ENCODE measurements at regions not wholly inside any gene's neighbourhood (a gene's known extent, or its start where the extent isn't known, plus 50 kb on each side); places are given as distances from the start of the nearest gene placed in this dataset.

DNA sequence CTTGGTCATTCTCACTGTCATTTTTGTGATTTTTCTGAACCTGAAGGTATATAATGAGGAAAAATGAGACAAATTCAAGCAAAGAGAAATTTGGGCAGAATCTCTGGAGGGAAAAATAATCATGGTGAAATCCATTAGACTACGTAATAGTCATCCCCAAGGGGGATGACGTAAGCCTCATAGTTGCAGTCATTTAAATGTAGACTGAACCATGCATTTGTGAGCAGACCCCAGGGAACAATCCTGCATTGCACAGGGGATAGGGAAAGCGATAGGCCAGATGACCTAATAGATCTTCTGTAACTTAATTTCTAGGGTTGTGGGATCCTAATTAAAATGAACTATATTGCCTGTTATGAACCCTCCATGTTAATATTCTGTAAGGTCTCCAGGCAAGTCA lies 167.4 kb upstream of the C1orf21 start:
- no peak for DNase-seq (ENCODE audit: low read depth in 2 of 2)

DNA sequence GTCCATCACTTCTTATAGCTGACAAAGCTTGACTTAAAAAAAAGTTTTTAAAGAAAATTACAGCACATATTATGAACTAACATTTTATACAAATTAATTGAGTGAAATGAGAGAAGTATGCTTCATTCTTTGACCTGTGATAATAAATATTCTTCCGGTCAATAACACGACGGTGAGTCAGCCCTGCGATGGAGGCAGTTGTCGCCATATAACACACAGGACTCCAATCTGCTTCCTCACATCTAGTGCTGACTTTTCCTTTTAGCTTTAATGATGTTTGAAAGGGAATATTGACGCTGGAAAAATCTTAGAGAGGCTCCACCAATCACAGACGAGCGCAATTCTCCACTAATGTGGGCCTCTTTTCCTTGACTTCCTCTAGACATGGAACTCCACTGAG lies 166.9 kb upstream of the C1orf21 start:
- no peak for DNase-seq (ENCODE audit: low read depth in 2 of 2)

DNA sequence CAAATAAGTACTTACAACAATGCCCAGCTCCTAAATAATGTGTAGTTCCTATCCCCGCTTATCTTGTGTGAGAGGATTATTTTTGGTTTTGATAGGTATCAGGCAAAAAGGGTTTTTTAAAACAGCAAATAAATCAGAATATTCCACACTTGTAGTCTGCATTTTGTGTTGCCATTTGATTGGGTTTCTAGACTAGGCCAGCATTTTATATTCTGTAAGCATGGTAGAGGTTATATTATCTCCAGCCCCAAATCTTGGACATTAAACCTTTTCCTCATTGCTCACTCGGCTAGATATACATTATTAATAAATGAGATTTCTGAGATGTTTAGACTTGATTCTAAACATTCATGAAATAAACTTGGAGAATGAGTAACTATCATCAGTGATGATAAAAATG lies 165.7 kb upstream of the C1orf21 start:
- no peak for DNase-seq (ENCODE audit: low read depth in 2 of 2)

DNA sequence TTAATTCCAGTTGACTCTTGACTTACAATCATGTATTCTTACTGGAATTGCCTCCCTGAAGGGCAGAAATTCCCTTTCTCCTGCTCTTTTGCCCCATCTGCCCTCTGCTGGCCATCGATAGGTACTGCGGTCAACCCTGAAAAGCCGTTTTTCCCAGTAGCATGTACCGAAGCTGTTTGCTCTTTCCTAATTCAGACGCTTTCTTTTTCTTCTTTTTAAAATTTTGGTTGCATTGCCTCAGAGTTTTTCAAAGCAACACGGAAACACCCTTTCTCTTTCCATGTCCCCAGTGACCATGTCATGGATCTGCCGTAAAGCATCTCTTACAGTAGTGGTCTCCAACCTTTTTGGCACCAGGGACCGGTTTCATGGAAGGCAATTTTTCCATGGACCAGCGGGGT lies 164.2 kb upstream of the C1orf21 start:
- DNase-seq (ENCODE audit: low read depth in 2 of 2): peak; percentile 13 to 28

DNA sequence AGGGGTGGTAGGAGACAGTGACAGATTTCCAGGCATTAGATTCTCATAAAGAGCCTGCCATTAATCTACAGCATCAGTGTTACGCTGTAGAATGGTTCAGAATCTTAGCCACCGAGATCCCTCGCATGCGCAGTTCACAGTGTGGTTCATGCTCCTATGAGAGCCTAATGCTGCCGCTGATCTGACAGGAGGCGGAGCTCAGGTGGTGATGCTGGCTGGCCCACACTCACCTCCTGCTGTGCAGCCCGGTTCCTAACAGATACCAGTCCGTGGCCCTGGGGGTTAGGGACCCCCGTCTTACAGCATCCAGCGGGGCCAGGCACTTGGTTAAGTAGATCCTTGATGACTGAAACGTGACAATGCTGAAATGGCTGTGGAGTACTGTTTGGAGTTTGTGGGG lies 163.6 kb upstream of the C1orf21 start:
- no peak for DNase-seq (ENCODE audit: low read depth in 2 of 2)

DNA sequence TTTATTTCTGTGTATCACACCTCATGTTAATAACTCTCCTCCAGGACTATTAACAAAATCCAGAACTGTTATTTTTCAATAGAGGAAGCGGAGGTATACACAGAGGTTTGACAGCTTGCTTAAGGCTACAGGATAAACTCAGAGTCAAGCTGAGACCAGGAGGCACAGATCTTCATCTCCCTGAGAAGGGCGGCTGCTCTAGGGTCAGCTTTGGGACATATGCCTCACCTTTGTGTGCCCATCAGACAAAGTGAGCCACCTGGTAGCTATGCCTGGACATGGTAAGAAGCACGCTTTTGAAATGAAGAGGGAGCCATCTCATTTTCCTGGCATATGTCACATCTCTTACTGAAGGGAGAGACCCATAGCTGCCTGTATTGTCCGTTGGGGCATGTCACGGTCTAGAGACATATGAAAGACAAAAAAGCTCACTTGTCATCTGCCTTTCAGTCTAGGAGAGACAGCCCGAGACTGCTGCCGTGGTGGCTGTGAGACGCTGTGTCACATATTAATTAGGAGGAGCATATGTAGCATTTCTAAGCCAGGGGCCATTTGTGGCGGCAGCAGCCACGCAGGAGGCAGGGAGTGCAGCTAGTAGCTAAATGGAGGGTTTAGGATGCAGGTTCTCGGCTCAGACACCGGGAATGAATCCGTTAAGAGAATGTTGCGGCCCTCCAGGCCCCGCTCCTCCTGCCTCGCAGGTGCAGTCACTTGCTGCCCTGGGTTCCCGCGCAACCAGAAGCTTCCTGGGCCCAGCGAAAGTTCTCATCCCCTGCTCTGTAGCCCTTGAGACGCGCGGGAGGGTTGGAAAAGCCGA lies 161.3 kb upstream of the C1orf21 start:
- no peak for DNase-seq (ENCODE audit: low read depth in 2 of 2)

DNA sequence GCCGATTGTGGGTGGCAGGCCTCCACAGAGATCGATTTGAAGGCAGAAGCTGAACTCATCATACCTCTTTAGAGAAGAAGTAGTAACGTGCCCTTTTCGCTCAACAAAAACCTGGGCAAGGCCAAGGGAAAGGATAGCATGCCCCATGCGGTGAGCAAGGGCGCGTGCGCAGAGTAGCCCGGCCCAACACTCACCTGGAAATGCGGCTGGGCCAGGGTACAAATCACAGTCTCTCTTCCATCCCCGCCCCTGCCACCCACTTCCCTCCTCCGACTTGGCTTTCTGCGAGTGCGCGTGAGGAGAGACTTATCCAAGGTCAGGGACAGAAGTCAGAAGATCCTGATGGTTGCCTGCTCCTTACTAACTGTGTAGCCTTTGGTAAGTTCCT lies 160.7 kb upstream of the C1orf21 start:
- DNase-seq (ENCODE audit: low read depth in 2 of 2): no peak

DNA sequence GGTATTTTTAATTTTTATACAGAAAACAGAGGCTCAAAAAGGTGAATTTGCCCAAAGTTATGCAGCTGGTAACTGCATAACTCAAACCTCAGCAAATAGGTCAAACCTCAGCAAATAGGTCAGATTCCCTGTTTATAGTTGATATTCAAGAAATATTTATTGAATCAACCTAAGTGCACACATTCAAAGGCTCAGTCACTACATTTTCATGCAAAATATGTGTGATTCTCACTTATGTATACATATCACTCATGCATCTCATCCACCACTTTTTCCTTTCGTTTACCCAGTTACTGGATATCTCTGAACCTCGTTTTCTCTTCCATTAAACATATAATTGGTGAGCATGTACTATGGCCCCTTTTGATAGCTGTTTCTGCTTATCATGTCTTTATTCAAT lies 158.3 kb upstream of the C1orf21 start:
- no peak for DNase-seq (ENCODE audit: low read depth in 2 of 2)

DNA sequence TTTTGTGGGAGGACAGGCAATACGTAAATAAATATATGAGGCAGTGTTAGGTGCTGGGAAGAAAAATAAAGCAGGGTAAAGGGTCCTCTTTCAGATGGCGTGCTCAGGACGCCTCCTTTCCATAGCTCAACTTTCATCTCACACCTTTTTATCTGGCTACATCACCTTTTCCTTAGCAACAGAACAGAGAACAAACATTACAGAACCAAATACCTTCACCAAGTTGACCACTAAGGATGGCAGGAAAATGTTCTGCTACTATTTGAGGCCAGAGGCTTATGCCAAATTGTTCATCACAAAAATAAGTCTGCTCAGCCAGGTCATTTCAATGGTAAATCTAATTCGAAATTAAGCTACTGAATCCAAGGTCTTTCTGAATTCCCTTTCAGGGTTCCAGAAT lies 149.2 kb upstream of the C1orf21 start:
- DNase-seq (ENCODE audit: low read depth in 2 of 2): no peak

DNA sequence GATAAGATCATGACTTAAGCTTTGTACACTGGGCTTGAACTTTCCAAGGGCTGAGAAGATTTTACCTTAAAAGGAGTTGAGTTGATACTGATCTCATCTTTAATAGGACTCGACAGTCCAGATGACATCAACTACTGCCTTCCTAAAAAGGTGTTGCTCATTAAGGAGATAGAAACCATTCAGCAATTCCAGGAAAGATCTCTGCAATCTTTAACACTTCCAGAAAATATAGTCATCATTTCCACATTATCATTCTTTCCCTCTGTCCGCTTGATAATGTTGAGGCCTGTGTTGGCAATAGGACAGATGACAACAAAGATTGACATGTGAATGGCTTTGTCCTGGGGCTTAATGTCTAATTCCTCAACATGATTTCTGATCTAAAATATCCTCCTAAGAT lies 145.4 kb upstream of the C1orf21 start:
- no peak for DNase-seq (ENCODE audit: low read depth in 2 of 2)

DNA sequence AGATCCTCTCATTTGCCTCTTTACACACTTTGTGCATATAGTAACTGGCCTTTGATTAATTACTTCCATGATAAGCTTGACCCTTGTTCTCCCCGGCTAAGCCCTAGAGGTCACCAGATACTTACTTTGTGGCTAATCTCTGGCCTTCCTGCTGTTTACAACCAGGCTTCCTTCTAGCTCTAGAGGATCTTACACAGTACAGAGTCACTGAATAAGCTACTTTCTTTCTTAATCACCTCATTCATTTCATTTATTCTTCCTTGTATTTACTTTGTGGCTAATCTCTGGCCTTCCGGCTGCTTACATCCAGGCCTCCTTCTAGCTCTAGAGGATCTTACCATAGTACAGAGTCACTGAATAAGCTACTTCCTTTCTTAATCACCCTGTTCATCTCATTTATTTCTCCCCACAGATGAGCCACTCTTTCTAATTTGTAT lies 144.3 kb upstream of the C1orf21 start:
- DNase-seq (ENCODE audit: low read depth in 2 of 2): no peak

DNA sequence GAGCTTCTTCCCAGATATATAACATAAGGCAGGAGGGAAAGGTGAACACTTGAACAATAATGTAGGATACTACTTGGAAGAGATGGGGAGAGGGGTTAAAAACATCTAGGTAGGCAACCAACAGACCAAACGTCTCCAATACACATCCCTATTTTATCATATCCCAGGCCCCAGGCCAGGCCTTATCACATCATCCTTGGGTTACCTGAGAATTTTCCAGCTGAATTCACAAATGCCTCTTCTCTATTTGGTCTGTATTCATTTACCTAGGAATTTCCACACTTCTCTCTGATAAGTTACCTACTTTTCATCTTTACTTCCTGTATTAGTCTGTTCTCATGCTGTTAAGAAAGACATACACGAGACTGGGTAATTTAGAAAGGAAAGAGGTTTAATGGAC lies 141.9 kb upstream of the C1orf21 start:
- no peak for DNase-seq (ENCODE audit: low read depth in 2 of 2)

DNA sequence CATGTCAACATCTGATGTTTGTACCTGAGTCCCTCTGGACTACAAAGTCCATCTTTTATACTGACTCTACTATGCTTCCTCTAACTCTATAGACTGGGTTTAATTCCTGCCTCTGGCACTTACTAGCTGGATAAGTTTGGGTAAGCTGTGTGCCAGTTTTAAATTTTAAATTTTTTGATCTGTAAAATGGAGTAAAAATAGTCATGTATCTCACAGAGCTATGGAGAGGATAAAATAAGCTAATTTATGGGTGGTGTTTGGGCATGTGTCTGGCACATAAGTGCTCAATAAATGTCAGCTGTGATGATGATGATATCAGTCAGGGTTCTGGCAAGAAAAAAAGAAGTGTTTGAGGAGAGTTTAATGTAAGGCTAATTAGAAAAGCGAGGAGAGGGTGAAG lies 139.2 kb upstream of the C1orf21 start:
- DNase-seq (ENCODE audit: low read depth in 2 of 2): no peak

DNA sequence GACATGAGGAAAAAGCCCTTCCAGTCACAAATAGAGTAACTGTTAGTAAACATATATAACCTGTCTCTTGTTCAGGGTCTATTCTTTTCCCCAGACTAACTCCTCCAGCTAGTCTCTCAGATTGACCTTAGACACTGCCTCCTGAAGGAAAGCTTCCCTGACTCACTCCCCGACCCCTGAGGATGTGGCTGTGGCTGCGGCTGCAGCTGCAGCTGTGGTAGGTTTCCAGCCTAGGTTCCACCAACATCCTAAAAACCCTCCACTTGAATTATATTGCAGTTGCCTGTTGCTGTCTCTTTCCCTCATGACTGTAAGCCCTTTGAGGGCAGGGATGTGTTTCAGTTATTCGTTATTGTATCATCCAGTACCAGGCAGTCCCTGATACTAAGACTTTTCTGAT lies 132.9 kb upstream of the C1orf21 start:
- no peak for DNase-seq (ENCODE audit: low read depth in 2 of 2)

DNA sequence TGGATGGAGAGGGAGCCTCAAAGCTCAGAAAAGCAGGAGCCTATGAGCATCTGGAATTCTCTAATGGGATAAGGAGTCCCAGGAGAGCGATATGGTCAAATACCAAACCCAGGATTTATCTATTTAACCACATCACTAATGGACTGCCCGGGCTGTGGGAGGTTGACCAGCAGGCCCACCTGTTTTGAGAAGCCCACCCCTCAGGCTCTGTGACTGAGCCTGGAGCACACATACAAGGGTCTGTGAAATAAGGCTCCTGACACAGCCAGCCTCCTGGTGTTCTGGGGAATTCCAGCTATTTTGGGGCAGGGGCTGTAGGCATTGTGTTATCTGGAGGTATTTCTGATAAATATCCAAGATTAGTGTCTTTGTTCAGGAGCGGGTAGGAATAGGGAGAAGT lies 132.0 kb upstream of the C1orf21 start:
- no peak for DNase-seq (ENCODE audit: low read depth in 2 of 2)

DNA sequence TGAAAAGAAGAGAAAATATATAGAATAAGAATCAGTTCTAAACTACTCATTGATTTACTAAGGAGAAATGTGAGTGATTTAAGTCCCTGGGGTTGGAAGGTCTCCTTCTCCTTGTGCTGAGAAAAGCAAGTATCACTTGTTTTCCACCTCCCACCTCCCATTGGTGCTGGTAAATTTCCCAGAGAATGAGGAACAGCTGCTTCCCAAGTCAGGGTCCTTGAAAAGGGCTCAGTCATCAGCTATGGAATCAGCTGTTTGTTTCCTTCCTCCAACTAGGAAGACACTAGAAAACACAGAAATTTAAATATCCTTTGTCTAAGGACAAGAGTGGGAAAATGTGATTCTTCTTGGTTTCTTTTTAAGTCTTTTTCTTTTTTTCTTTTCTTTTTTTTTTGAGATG lies 131.3 kb upstream of the C1orf21 start:
- no peak for DNase-seq (ENCODE audit: low read depth in 2 of 2)

DNA sequence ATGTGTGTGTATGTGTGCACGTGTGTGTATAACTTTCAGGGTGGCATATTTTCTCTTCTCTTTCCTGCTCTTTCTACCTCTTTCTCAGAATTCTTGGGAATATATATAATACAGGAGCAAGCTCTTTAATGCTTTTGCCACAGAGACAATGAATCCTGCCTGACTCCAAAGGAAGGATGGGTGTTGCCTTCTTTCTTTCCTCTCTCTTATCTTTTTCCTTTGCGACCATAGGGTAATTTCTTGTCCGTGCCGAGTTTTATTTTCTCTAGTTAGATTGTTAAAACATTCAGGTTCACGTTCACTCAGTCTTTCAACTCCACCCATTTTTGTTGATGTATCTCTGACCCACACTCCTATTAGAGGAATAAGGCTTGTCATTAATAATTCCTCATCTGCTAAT lies 129.0 kb upstream of the C1orf21 start:
- no peak for DNase-seq (ENCODE audit: low read depth in 2 of 2)

DNA sequence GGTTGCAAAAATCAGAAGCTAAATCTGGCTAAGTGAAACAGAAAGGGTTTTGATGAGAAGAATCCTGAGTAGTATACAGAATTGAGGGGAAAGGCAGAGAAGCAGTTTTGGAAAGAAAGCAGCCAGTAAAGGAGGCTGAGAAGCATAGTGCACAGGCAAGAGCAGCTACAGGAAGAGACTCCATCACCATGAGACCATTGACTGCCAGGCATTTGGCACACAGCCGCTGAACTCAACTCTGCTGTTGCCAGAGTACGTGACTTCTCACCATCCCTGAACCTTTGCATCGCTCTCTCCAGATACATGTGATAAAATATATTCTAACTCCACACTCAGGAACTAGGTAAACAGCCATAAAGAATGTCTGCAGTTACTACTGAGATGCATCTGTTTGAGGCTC lies 128.3 kb upstream of the C1orf21 start:
- no peak for DNase-seq (ENCODE audit: low read depth in 2 of 2)

DNA sequence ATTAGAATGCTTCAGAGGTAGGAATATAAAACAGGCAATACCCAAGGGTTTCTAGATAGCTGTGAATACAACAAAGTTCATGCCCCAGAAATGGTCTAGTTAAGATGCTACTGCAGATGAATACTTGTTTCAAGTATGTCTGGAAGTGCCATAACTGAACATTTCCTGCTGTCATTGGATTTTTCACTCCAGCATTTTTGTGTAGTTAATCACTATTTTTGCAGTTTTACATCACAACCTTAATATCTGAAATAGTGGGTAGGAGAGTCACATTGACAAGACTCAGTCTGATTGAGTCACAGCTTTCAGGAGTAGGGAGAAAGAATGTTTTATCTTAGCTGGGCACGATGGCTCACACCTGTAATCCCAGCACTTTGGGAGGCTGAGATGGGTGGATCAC lies 126.4 kb upstream of the C1orf21 start:
- DNase-seq (ENCODE audit: low read depth in 2 of 2): no peak

DNA sequence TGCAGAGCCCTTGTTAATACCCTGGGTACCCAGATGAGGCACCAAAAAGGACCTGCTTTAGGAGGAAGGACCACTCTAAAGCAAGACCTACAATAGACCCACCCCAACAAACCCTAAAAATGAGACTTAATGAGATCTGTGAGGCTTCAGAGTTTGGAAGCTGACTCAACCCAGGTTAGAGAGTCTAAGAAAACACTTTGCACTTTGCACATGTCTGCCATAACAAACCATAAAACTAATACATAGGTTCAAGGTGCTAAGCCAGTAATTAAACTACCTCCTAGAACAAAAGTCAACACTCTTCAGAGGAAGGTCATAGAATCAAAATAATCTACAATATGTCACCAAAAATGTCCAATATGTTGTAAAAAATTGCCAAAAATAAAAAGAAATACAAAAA lies 124.7 kb upstream of the C1orf21 start:
- no peak for DNase-seq (ENCODE audit: low read depth in 2 of 2)

DNA sequence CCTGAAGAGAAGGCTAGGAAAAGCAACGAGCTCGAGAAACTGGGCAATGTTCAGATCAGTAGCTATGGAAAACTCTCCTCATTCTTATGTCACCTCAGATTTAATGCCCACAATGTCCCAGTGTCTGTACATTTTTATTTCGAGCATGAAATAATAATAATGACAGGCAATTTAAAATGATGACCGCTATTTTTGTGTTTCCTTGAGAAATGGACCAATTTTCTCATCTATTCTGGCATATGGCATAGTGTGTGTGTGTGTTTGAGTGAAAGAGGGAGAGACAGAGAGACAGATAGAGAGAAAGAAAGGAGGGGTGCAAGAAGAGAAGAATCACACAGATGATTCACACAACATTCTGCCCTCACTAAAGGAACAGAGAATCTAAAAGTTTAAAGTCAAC lies 119.1 kb upstream of the C1orf21 start:
- no peak for DNase-seq (ENCODE audit: low read depth in 2 of 2)

DNA sequence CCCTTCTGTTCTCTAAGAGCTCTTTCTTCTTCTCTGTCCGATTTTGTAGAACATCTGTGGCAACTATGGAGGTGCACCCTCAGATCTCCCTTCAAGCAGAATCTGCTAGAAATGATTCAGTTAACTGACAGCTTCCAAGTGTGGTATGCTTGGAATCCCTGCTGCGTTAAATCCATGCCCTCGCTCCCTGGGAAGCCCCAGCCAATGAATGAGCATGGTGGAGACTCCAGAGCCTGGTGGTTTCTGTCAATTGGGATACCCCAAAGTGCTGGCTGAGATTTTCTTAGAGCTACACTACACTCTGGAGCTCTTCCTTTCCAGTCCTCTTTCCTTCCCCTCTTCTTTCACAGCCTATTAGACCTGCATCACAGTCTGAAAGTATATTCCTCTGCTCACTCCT lies 116.3 kb upstream of the C1orf21 start:
- no peak for DNase-seq (ENCODE audit: low read depth in 2 of 2)

DNA sequence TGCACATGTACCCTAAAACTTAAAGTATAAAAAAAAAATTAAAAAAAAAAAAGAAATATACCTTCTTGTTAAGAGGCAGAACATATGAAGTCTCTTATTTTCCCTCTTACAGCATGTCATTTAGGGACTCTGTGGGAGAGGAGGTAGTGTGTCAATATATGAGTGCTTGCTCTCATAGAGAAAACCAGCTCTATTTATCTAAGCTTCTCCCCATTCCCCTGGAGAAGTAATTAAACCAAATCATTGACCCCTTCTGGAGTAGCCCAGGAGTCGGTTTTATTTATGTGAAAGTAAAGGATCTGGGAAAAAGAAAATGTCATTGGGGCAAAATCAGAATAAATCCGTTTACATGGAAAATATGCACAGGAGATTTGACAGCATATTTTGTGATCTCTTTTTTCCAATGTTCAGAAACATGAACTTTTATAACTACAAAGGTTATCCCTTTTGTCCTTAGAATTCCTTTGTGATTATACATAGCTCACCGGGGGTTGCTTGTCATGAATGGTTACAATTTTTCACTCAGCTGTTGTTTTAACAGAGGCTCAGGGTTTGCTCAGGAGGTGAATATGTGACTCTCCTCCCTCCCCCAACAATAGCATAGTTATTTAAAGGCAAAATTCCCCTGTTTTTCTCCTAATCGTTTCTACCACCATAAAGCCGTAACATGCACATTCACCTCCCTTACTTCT lies 114.5 kb upstream of the C1orf21 start:
- DNase-seq (ENCODE audit: low read depth in 2 of 2): no peak

DNA sequence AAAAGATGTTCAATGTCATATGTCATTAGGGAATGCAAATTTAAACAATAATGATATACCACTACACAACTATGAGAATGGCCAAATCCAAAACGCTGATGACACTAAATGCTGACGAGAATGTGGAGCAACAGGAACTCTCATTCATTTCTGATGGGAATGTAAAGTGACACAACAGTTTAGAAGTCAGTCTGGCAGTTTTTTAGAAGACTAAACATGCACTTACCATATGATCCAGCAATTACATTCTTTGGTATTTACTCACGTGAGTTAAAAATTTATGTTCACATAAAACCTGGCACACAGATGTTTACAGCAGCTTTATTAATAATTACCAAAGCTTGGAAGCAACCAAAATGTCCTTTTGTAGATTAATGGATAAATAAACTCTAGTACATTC lies 110.4 kb upstream of the C1orf21 start:
- no peak for DNase-seq (ENCODE audit: low read depth in 2 of 2)

All from stimulated activated CD4-positive, alpha-beta T cell treated with anti-CD3 and anti-CD28 coated beads, Interleukin-1b, Interleukin-23, amount 100 ng/mL, for 4 hours (primary cell).